ENCODE measurements at regions not wholly inside any gene's neighbourhood (a gene's known extent, or its start where the extent isn't known, plus 50 kb on each side); places are given as distances from the start of the nearest gene placed in this dataset.

DNA sequence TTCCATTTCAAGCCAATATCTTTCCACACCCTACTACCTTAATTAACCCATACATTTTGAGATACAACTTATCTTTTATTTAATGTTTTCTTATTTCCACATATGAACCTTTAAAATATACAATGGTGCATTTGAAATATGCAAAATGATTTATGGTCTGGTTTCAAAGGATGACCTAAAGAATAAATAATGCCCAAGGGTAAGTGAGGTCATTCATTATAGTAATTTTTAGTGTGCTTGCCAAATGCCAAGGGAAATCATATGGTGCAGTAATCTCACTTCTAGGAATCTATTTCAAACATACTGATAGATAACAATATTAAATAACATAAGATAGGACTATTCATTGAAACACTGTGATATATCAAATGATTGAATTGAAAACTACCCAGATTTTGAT is 1055.4 kb downstream of the AGBL1 start:
- no peak for DNase-seq

GRCh38 chr15:87133704-87134103 is 1054.0 kb downstream of the AGBL1 start:
- DNase-seq: no peak

DNA sequence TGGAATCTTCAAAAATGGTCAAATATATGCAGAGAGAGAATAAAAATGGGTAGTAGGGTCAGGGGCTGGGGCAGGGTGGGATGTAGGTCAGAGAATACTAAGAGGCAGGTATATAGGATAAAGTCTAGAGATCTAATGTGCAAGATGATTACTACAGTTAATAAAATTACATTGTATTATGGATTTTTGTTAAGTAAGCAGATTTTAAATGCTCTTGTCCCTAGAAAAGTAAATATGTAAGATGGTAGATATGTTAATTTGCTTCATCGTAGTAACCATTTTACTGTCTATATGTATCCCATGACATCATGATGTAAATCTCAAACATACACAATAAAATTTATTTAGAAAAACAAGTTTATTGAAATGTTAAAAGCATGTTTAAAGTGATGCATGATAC is 1051.4 kb downstream of the AGBL1 start:
- no peak for DNase-seq

GRCh38 chr15:87129916-87130315 is 1050.2 kb downstream of the AGBL1 start:
- DNase-seq: no peak

DNA sequence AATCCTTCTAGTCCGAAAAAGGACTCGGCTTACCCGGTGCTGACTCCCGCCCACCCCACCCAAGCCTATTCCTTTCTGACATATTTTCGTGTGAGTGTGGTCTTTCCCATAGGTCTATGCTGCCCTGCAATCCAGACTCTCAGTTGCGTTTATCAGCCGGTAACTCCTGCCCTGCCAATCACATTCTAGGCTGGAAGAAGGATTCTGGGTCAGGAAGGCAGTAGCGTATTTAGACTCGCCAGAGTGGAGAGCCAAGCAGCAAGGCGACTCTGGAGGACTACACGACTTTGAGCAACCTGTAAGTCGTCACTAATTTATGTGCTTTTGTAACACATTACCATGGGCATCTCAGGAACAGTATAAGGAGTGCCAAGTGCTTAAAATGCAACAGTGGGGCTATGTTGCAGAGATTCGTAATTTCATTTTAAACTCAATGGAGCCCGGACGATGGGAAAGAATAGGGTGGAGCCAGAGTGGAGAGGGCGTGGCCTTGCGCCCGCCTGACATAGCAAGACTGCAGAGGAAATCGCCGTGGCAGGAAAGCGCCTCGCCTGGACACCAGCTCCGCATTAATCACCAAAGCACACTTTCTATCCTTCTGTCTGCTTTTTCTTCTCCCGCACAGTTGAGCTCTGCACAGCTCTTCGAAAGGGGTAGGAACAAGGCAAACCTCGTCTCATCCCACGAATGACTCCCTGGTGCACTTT is 1044.2 kb downstream of the AGBL1 start:
- no peak for DNase-seq

DNA sequence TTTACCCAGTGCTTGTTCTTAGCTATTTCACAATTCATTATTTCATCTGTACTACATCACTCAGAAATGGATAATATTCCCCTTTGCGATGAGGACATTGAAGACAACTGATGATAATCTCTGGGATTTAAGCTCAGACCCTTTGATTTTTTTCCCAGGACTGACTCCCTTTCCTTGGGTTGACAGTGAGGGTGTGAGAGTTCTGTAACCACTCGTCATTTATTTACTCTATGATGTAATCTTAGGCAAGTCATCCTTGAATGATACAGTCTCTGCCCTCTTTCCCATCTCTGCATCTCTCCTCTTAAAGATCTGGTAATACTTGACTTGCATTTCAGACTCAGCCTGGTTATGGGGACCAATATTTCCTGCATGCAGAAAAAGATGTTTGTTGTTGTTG is 1041.7 kb downstream of the AGBL1 start:
- DNase-seq: no peak

GRCh38 chr15:87120555-87120954 is 1040.9 kb downstream of the AGBL1 start:
- no peak for DNase-seq

GRCh38 chr15:87118846-87119245 is 1039.2 kb downstream of the AGBL1 start:
- no peak for DNase-seq

DNA sequence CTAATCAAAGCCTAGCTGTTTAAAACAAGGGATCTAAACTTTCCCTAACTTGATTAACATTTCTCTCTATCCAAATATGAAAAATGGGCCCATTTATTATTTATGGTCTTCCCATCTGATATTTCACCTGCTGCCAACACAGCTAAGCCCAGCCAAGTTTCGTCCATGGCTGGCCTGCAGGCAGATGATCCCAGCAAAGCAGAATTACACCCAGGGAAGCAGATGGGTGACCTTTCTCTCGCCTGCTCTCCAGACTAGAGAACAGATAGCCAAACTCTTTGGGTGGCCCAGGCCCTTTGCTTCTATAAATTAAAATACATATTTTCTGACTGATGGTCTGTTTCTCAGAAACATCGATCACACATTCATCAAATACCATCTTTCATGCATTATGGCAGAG is 1038.8 kb downstream of the AGBL1 start:
- no peak for DNase-seq

DNA sequence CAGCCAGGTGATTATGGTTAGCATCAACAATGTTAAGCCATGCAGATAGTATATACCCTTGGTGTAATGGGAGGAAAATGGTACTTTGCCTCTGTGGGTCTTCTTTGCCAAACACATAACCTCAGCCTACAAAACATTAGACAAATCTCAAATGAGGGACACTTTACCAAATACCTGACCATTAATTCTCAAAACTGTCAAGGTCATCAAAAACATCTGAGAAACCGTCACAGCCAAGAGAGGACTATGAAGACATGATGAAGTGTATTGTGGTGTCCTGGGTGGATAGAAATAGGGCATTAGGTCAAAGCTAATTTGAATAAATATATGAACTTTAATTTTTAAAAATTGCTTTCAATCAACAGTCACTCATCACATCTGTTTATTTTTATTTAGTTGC is 1036.1 kb downstream of the AGBL1 start:
- DNase-seq: no peak

GRCh38 chr15:87099916-87100315 is 1020.2 kb downstream of the AGBL1 start:
- DNase-seq: no peak

- no peak for DNase-seq
Observed at GRCh38 chr15:87089551-87089950, 1009.9 kb downstream of the AGBL1 start.

DNA sequence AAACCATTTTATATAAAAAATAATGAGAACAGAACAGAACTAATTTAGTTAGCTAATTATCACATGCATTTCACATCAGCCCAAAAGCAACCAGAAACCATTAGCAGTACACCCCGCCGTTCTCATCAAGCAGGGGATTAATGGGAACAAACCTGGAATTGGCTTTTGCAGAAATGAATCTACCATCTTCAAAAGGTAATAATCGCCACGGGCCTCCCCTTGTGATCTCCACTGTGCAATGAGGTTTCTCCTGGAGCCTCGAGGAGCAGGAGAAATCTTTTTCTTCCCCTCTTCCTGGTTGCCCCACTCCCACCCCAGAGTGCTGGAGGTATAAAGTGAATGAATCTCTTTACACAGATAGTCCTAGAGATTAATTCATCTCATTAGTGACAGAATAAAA is 1003.5 kb downstream of the AGBL1 start:
- no peak for DNase-seq

DNA sequence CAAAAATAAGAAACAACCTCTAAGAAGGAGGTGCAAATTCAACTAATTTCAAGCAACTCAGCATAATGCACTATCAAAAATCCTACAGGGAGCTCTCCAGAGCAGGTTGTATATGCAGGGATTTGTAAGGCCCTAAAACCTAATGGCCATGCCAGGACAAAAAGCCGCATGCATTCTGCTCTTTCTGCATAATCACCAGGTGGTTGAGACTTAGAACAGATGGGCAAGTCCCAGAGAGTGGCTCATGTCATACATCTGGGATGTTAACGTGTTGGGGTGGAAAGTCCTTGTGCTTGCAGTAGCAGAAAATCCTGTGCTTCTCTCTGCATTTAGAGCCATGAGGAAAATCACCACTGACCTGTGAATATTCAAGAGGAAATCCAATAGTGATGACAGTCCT is 1002.9 kb downstream of the AGBL1 start:
- DNase-seq: no peak

DNA sequence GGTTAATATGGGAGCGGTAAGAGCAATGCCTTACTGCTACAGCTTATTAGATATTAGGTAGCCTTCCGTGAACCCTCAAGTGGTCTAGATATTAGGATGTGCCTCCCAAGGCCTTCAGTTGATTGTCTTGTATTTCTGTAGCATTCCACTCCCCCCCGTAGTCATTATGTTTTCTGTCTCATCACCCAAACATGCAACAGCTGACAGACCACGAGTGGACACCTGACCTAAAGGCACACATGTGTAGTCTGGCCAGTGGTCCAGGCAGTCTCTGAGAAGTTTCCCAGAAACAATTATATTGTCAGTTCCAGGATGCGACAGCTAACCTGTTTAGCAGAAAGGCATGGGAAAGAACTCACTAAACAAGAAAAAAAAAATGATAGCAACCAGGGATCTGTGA is 1000.9 kb downstream of the AGBL1 start:
- DNase-seq: no peak
